Keratinocyte (primary cell): ENCODE measurements at regions not wholly inside any gene's neighbourhood (a gene's known extent, or its start where the extent isn't known, plus 50 kb on each side); places are given as distances from the start of the nearest gene placed in this dataset.

Source experiments
- DNase-seq: peaks from one replicate; pipeline ENCODE4 v3.0.0-alpha.2; 2011; ENCODE audit warnings: low read depth, missing footprints, low spot score
- FAIRE-seq: peaks from 2 replicates; lab custom pipeline; 2011; peaks lifted over from hg19 to GRCh38; lab: Jason Lieb, UNC
- H2AFZ ChIP-seq: 2 replicates; pipeline ENCODE4 v1.6.0; 2012; ENCODE audit warnings: low read length, control low read depth, inconsistent platforms; ENCODE audit not compliant: control insufficient read depth
- H3K27ac ChIP-seq: 2 replicates; pipeline ENCODE4 v1.5.1; 2011; ENCODE audit warnings: low read length; ENCODE audit not compliant: control insufficient read depth, insufficient read depth
- H3K27me3 ChIP-seq: 3 replicates; pipeline ENCODE4 v1.6.0; 2011; ENCODE audit warnings: low read length; ENCODE audit not compliant: control insufficient read depth, insufficient read depth; ENCODE audit errors: extremely low read depth
- H3K36me3 ChIP-seq, 2 experiments: 2 replicates in 1 of 2; 3 replicates in 1 of 2; pipeline ENCODE4 v1.5.1; 2011; ENCODE audit warnings: low read length in 2 of 2, mild to moderate bottlenecking in 1 of 2; ENCODE audit not compliant: control insufficient read depth in 2 of 2, insufficient read depth in 2 of 2; ENCODE audit errors: extremely low read depth in 1 of 2
- H3K4me1 ChIP-seq: 3 replicates; pipeline ENCODE4 v1.5.1; 2011; ENCODE audit warnings: low read length; ENCODE audit not compliant: control insufficient read depth, insufficient read depth; ENCODE audit errors: extremely low read depth
- H3K4me2 ChIP-seq: 3 replicates; pipeline ENCODE4 v1.6.0; 2011; ENCODE audit warnings: low read depth, low read length; ENCODE audit not compliant: control insufficient read depth, insufficient read depth; ENCODE audit errors: extremely low read depth
- H3K4me3 ChIP-seq, 3 experiments: fragments of 200-600 bp in 1 of 3; sonication (generic) in 1 of 3; 2 replicates in 2 of 3; 3 replicates in 1 of 3; pipeline ENCODE4 v1.5.1; 2011 to 2016; ENCODE audit warnings: low read length in 3 of 3, mild to moderate bottlenecking in 3 of 3, control low read depth in 2 of 3, inconsistent platforms in 1 of 3, low read depth in 1 of 3, mixed read lengths in 1 of 3, mixed run types in 1 of 3, moderate library complexity in 1 of 3; ENCODE audit not compliant: control insufficient read depth in 2 of 3, insufficient read depth in 2 of 3; ENCODE audit errors: extremely low read depth in 1 of 3
- H3K79me2 ChIP-seq: 2 replicates; pipeline ENCODE4 v1.6.0; 2012; ENCODE audit warnings: low read length; ENCODE audit not compliant: control insufficient read depth, insufficient read depth
- H3K9ac ChIP-seq: 3 replicates; pipeline ENCODE4 v1.6.0; 2011; ENCODE audit warnings: low read length; ENCODE audit not compliant: control insufficient read depth, insufficient read depth; ENCODE audit errors: extremely low read depth
- H3K9me1 ChIP-seq: 3 replicates; pipeline ENCODE4 v1.6.0; 2011; ENCODE audit warnings: low read length; ENCODE audit not compliant: control insufficient read depth, insufficient read depth; ENCODE audit errors: extremely low read depth
- H3K9me3 ChIP-seq: 2 replicates; pipeline ENCODE4 v1.5.1; 2012; ENCODE audit warnings: low read depth, low read length; ENCODE audit not compliant: control insufficient read depth
- H4K20me1 ChIP-seq: 3 replicates; pipeline ENCODE4 v1.6.0; 2011; ENCODE audit warnings: low read length; ENCODE audit not compliant: control insufficient read depth, insufficient read depth; ENCODE audit errors: extremely low read depth
- EZH2 ChIP-seq: IDR thresholded peaks from one replicate; pipeline ENCODE4 v1.6.1; 2012; ENCODE audit warnings: inconsistent platforms, mild to moderate bottlenecking, low read length, moderate library complexity
- dilution Hi-C: fragments of 300-500 bp; cut with MboI; formaldehyde crosslinking; loops from one replicate; pipeline ENCODE4 v1.7.0; 2020; ENCODE audit warnings: low sequenced_read_pairs; ENCODE audit not compliant: extremely low pct_ligation_motif_present
- TF ChIP-seq, protein P1 (sequence below), 3 experiments: IDR thresholded peaks in 1 of 3; conservative IDR thresholded peaks in 1 of 3; optimal IDR thresholded peaks in 1 of 3; 2 replicates in 2 of 3; 3 replicates in 1 of 3; pipeline versions ENCODE3 to v1.5.1; 2011; ENCODE audit warnings: low read length in 3 of 3, mild to moderate bottlenecking in 3 of 3, moderate library complexity in 2 of 3, control low read depth in 1 of 3, inconsistent platforms in 1 of 3; ENCODE audit not compliant: insufficient read depth in 2 of 3; ENCODE audit errors: extremely low read depth in 1 of 3

DNA sequence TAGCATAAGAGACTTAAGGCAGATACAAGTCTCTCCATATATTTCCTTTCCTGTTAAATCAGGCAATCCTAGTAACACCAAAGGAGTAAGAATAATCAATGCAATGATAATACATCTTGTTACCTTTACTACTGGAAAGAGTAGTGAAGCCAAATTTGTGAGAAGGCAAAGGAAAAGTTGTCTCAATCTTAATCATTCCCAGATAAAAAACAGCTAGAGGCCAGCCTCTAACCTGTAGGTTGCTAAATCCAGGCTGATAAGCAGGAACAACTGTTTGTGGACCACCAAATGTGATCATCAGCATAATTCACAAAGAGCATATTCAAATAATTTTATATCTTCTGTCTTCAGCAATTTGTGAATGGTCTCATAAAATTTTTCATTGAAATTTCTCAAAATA, 189.2 kb upstream of the ADGRB3 start:
- H3K36me3 ChIP-seq: no peaks in the 10 kb centered on the region
- no peak overlapping the region for H3K4me3 ChIP-seq
- no peaks in the 10 kb centered on the region for H3K4me1 ChIP-seq
- no peaks in the 10 kb centered on the region for H3K27me3 ChIP-seq
- no peaks in the 10 kb centered on the region for H3K79me2 ChIP-seq
- no peak overlapping the region for H3K27ac ChIP-seq
- H3K9ac ChIP-seq: no peak overlapping the region
- dilution Hi-C loops: no loop called here
- TF ChIP-seq, protein P1, sequence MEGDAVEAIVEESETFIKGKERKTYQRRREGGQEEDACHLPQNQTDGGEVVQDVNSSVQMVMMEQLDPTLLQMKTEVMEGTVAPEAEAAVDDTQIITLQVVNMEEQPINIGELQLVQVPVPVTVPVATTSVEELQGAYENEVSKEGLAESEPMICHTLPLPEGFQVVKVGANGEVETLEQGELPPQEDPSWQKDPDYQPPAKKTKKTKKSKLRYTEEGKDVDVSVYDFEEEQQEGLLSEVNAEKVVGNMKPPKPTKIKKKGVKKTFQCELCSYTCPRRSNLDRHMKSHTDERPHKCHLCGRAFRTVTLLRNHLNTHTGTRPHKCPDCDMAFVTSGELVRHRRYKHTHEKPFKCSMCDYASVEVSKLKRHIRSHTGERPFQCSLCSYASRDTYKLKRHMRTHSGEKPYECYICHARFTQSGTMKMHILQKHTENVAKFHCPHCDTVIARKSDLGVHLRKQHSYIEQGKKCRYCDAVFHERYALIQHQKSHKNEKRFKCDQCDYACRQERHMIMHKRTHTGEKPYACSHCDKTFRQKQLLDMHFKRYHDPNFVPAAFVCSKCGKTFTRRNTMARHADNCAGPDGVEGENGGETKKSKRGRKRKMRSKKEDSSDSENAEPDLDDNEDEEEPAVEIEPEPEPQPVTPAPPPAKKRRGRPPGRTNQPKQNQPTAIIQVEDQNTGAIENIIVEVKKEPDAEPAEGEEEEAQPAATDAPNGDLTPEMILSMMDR (optimal IDR thresholded peaks at IDR 0.05 in 1 of 3, IDR thresholded peaks at IDR 0.05 in 1 of 3, conservative IDR thresholded peaks at IDR 0.05 in 1 of 3; ENCODE audit: extremely low read depth in 1 of 3, insufficient read depth in 2 of 3, low read length in 3 of 3): no peak
- TF ChIP-seq EZH2: no peak
- H3K9me3 ChIP-seq: peaks cover 2% of the 10 kb centered on the region
- H3K9me1 ChIP-seq: no peaks in the 10 kb centered on the region
- no peak overlapping the region for H3K4me2 ChIP-seq
- no peaks in the 10 kb centered on the region for H4K20me1 ChIP-seq
- no peak overlapping the region for H2AFZ ChIP-seq
- FAIRE-seq (no peak), DNase-seq (no peak)

- Histone ChIP-seq H3K4me3 (no peak overlapping the region), H3K4me2 (no peak overlapping the region), H3K79me2 (no peaks in the 10 kb centered on the region), H3K27ac (no peak overlapping the region), H4K20me1 (no peaks in the 10 kb centered on the region), H3K9me1 (no peaks in the 10 kb centered on the region), H2AFZ (no peak overlapping the region), H3K9ac (no peak overlapping the region), H3K27me3 (no peaks in the 10 kb centered on the region), H3K36me3 (no peaks in the 10 kb centered on the region), H3K9me3 (peaks cover 2% of the 10 kb centered on the region), H3K4me1 (no peaks in the 10 kb centered on the region)
- no peak for DNase-seq
- TF ChIP-seq, protein P1 (optimal IDR thresholded peaks at IDR 0.05 in 1 of 3, IDR thresholded peaks at IDR 0.05 in 1 of 3, conservative IDR thresholded peaks at IDR 0.05 in 1 of 3; ENCODE audit: extremely low read depth in 1 of 3, insufficient read depth in 2 of 3, low read length in 3 of 3): no peak
- TF ChIP-seq EZH2: no peak
- no peak for FAIRE-seq
- dilution Hi-C loops: no loop called here
These were observed 191.4 kb upstream of the ADGRB3 start for GRCh38 chr6:68443704-68444103.
